ENCODE measurements at regions not wholly inside any gene's neighbourhood (a gene's known extent, or its start where the extent isn't known, plus 50 kb on each side); places are given as distances from the start of the nearest gene placed in this dataset.

GRCh38 chr12:43112101-43112920 lies 439.7 kb downstream of the ADAMTS20 start:
- no peak for TF ChIP-seq ZFP37 (tag by site-specific recombination; IDR thresholded peaks at IDR 0.05)
- no peak for TF ChIP-seq ZNF529 (tag by site-specific recombination; IDR thresholded peaks at IDR 0.05; ENCODE audit: insufficient replicate concordance)
- TF ChIP-seq REST (tag by site-specific recombination; IDR thresholded peaks at IDR 0.05) = no peak
- TF ChIP-seq ZNF76 (tag by site-specific recombination; IDR thresholded peaks at IDR 0.05; ENCODE audit: borderline replicate concordance, low read depth) = no peak
